HUES6 (cell line): ENCODE measurements at regions not wholly inside any gene's neighbourhood (a gene's known extent, or its start where the extent isn't known, plus 50 kb on each side); places are given as distances from the start of the nearest gene placed in this dataset.
"Not testable (repeated sequence)": the region's sequence is repeated elsewhere in the genome, so short reads cannot be mapped to it uniquely, and the experiment has no call there.

ENCODE experiments used
- H3K27ac ChIP-seq: 2 replicates; pipeline ENCODE4 v1.7.0; 2013; ENCODE audit warnings: low read depth, mild to moderate bottlenecking, low read length, inconsistent platforms
- H3K27me3 ChIP-seq: 2 replicates; pipeline ENCODE4 v1.6.1; 2013; ENCODE audit warnings: low read length; ENCODE audit not compliant: control insufficient read depth, insufficient read depth
- H3K36me3 ChIP-seq: 2 replicates; pipeline ENCODE4 v1.6.1; 2013; ENCODE audit warnings: low read length; ENCODE audit not compliant: control insufficient read depth, insufficient read depth
- H3K4me1 ChIP-seq: 2 replicates; pipeline ENCODE4 v1.6.1; 2013; ENCODE audit warnings: low read length; ENCODE audit not compliant: control insufficient read depth, insufficient read depth
- H3K4me3 ChIP-seq: 2 replicates; pipeline ENCODE4 v1.5.1; 2013; ENCODE audit warnings: low read depth, low read length
- H3K9ac ChIP-seq: one replicate; pipeline ENCODE4 v1.6.1; 2013; ENCODE audit warnings: mild to moderate bottlenecking, low read length
- H3K9me3 ChIP-seq: 2 replicates; pipeline ENCODE4 v1.6.1; 2013; ENCODE audit warnings: low read depth, low read length; ENCODE audit not compliant: control insufficient read depth, insufficient read depth

DNA sequence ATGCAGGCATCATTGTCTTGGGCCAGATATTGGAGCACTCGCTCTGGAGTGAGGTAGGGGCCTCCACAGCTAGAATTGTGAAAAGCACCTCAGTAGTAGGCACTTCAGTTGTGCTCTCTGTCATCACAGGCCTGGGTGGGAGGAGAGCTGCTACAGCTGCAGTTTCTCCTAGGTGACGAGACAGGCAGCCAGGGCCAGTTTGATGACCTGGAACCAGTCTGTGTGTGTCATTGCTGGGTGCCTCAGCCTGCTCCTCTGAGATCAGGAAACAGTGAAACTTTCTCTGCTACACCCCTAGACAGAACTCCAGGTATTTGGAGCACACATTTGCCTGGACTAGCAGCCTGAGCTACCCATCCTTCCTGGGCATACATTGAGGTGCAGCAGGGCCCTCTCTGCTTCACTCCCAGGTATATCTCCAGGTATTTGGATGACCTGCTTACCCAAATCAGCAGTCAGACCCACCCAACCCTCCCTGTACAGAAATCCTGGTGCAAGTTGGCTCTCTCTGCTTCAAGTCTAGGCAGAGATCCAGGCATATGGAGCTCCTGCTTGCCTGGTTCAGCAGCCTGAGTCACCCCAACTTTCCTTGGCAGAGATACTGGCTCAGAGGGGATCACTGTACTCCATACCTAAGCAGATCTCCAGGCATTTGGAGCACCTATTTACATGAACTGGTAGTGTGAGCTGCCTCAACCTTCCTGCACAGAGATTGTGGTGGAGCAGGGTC lies 54.3 kb upstream of the SGO1 start:
- H3K4me1 ChIP-seq, result no peaks in the 10 kb centered on the region
- no peak overlapping the region for H3K9ac ChIP-seq
- no peaks in the 10 kb centered on the region for H3K36me3 ChIP-seq
- no peak overlapping the region for H3K4me3 ChIP-seq
- no peaks in the 10 kb centered on the region for H3K27me3 ChIP-seq
- H3K27ac ChIP-seq, result no peak overlapping the region
- H3K9me3 ChIP-seq, result no peaks in the 10 kb centered on the region

DNA sequence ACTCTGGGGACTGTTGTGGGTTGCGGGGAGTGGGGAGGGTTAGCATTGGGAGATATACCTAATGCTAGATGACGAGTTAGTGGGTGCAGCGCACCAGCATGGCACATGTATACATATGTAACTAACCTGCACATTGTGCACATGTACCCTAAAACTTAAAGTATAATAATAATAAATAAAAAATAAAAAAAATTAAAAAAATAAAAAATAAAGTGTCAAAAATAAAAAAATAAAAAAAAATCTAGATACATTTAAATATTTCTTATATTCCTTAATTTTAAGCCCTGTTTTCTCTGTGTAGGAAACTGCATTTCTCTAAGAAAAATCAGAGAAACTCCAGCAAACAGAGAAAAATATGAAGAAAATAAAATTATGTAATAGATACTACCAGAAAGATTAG lies 52.2 kb upstream of the SGO1 start:
- H3K36me3 ChIP-seq, H3K4me1 ChIP-seq, H3K9ac ChIP-seq, H3K9me3 ChIP-seq, H3K4me3 ChIP-seq, H3K27me3 ChIP-seq, H3K27ac ChIP-seq: not testable (repeated sequence)

DNA sequence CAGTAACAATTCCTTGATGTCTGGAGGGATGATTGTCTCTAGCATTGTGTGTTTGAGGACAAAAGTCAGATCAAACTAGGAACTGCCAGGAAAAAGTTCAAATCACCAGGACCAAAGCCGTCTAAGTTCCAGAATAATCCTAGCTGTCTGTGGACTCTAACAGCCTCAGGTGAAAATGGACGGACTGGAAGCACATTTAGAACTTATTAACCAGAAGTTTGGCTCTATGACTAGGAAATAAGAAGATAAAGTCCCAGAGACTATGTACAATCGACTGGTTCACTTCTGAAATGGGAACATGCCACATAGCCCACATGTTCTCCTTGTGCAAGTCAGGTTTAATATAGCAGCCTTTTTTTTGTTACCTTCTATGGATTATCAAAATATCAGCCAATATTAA lies 50.6 kb upstream of the SGO1 start:
- Histone ChIP-seq H3K36me3 (no peaks in the 10 kb centered on the region), H3K4me1 (no peaks in the 10 kb centered on the region), H3K4me3 (no peak overlapping the region), H3K27me3 (no peaks in the 10 kb centered on the region), H3K9me3 (no peaks in the 10 kb centered on the region), H3K9ac (no peak overlapping the region), H3K27ac (no peak overlapping the region)
